ENCODE measurements at regions not wholly inside any gene's neighbourhood (a gene's known extent, or its start where the extent isn't known, plus 50 kb on each side); places are given as distances from the start of the nearest gene placed in this dataset.

DNA sequence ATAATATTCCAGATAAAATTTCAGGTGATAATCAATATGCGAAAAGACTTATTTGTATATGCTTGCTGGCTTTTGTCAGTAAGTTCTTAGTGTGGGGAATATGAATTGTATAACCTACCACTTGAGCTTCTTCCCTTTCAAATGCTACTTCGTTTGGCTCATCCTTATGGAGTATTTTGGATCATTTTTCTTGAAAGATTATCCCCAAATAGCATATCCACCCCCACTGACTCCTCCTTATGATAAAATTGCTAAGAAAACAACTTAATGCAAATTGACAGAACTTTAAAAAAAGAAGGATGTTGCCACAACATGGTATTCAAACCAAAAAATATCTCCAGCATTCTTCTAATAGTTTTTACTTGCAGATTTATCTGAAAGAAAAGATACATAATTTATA, 393.3 kb downstream of the PPP3CA start:
- peaks cover 7% of the 10 kb centered on the region for H3K4me1 Mint-ChIP-seq
- no peak for ATAC-seq
- ChIA-PET POLR2A (no interaction called here), CTCF (no interaction called here)
- H3K27ac Mint-ChIP-seq = no peak overlapping the region
- no peak overlapping the region for H3K4me3 Mint-ChIP-seq
- TF ChIP-seq ZNF263 (CRISPR knock-in tag; IDR thresholded peaks at IDR 0.05; ENCODE audit: low read depth) = no peak
- TF ChIP-seq, protein P1, sequence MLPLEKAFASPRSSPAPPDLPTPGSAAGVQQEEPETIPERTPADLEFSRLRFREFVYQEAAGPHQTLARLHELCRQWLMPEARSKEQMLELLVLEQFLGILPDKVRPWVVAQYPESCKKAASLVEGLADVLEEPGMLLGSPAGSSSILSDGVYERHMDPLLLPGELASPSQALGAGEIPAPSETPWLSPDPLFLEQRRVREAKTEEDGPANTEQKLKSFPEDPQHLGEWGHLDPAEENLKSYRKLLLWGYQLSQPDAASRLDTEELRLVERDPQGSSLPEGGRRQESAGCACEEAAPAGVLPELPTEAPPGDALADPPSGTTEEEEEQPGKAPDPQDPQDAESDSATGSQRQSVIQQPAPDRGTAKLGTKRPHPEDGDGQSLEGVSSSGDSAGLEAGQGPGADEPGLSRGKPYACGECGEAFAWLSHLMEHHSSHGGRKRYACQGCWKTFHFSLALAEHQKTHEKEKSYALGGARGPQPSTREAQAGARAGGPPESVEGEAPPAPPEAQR (CRISPR knock-in tag; IDR thresholded peaks at IDR 0.05) = no peak
- no peak for TF ChIP-seq ETV6 (CRISPR knock-in tag; IDR thresholded peaks at IDR 0.05)
- TF ChIP-seq ESRRA (CRISPR knock-in tag; IDR thresholded peaks at IDR 0.05; ENCODE audit: borderline replicate concordance) = no peak
- TF ChIP-seq, protein P2, sequence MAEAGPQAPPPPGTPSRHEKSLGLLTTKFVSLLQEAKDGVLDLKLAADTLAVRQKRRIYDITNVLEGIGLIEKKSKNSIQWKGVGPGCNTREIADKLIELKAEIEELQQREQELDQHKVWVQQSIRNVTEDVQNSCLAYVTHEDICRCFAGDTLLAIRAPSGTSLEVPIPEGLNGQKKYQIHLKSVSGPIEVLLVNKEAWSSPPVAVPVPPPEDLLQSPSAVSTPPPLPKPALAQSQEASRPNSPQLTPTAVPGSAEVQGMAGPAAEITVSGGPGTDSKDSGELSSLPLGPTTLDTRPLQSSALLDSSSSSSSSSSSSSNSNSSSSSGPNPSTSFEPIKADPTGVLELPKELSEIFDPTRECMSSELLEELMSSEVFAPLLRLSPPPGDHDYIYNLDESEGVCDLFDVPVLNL (CRISPR knock-in tag; IDR thresholded peaks at IDR 0.05; ENCODE audit: borderline replicate concordance, low read depth) = no peak
- TF ChIP-seq, protein P3, sequence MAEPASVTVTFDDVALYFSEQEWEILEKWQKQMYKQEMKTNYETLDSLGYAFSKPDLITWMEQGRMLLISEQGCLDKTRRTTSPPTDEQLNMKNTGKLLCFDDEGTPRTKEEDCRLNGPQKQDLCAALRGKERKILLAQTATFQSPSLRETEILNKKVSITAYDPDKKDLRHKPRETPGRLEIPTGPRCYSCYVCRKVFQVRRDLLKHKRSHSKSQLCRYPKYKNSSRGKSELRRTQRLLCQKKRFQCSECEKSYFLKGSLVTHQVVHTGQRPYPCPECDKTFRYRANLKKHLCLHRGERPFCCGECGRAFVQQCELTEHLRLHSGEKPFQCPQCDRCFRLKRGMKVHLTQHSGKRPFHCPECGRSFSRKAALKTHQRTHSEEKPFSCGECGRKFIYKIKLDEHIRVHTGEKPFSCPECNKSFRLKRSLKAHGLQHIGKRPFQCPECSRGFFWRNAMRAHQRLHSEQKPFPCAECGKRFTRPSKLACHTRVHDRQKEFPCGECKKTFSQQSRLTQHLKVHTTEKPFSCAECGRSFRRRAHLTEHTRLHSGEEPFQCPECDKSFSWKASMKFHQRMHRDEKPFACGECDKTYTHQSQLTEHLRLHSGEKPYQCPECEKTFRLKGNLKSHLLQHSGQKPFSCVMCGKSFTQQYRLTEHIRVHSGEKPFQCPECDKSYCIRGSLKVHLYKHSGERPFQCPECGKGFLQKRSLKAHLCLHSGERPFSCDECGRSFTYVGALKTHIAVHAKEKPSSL (CRISPR knock-in tag; conservative IDR thresholded peaks at IDR 0.05) = no peak
- TF ChIP-seq ATF1 (CRISPR knock-in tag; IDR thresholded peaks at IDR 0.05) = no peak
- TF ChIP-seq, protein P4, sequence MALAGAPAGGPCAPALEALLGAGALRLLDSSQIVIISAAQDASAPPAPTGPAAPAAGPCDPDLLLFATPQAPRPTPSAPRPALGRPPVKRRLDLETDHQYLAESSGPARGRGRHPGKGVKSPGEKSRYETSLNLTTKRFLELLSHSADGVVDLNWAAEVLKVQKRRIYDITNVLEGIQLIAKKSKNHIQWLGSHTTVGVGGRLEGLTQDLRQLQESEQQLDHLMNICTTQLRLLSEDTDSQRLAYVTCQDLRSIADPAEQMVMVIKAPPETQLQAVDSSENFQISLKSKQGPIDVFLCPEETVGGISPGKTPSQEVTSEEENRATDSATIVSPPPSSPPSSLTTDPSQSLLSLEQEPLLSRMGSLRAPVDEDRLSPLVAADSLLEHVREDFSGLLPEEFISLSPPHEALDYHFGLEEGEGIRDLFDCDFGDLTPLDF (CRISPR knock-in tag; IDR thresholded peaks at IDR 0.05) = no peak
- TF ChIP-seq, protein P5, sequence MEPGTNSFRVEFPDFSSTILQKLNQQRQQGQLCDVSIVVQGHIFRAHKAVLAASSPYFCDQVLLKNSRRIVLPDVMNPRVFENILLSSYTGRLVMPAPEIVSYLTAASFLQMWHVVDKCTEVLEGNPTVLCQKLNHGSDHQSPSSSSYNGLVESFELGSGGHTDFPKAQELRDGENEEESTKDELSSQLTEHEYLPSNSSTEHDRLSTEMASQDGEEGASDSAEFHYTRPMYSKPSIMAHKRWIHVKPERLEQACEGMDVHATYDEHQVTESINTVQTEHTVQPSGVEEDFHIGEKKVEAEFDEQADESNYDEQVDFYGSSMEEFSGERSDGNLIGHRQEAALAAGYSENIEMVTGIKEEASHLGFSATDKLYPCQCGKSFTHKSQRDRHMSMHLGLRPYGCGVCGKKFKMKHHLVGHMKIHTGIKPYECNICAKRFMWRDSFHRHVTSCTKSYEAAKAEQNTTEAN (CRISPR knock-in tag; IDR thresholded peaks at IDR 0.05) = no peak
- TF ChIP-seq, protein P6, sequence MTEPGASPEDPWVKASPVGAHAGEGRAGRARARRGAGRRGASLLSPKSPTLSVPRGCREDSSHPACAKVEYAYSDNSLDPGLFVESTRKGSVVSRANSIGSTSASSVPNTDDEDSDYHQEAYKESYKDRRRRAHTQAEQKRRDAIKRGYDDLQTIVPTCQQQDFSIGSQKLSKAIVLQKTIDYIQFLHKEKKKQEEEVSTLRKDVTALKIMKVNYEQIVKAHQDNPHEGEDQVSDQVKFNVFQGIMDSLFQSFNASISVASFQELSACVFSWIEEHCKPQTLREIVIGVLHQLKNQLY (CRISPR knock-in tag; IDR thresholded peaks at IDR 0.05) = no peak
- TF ChIP-seq, protein P7, sequence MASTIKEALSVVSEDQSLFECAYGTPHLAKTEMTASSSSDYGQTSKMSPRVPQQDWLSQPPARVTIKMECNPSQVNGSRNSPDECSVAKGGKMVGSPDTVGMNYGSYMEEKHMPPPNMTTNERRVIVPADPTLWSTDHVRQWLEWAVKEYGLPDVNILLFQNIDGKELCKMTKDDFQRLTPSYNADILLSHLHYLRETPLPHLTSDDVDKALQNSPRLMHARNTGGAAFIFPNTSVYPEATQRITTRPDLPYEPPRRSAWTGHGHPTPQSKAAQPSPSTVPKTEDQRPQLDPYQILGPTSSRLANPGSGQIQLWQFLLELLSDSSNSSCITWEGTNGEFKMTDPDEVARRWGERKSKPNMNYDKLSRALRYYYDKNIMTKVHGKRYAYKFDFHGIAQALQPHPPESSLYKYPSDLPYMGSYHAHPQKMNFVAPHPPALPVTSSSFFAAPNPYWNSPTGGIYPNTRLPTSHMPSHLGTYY (CRISPR knock-in tag; IDR thresholded peaks at IDR 0.05) = no peak
- TF ChIP-seq, protein P8, sequence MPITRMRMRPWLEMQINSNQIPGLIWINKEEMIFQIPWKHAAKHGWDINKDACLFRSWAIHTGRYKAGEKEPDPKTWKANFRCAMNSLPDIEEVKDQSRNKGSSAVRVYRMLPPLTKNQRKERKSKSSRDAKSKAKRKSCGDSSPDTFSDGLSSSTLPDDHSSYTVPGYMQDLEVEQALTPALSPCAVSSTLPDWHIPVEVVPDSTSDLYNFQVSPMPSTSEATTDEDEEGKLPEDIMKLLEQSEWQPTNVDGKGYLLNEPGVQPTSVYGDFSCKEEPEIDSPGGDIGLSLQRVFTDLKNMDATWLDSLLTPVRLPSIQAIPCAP (CRISPR knock-in tag; IDR thresholded peaks at IDR 0.05) = no peak
- no peak for TF ChIP-seq TEAD1 (CRISPR knock-in tag; IDR thresholded peaks at IDR 0.05)
- no peak for TF ChIP-seq KAT7 (CRISPR knock-in tag; IDR thresholded peaks at IDR 0.05; ENCODE audit: borderline replicate concordance)
- TF ChIP-seq NR2C2 (CRISPR knock-in tag; IDR thresholded peaks at IDR 0.05) = no peak
- TF ChIP-seq NR1H2 (CRISPR knock-in tag; IDR thresholded peaks at IDR 0.05) = no peak
- no peak for DNase-seq (ENCODE audit: low spot score)
- no peaks in the 10 kb centered on the region for H3K27me3 Mint-ChIP-seq (ENCODE audit: low read depth)
- no peaks in the 10 kb centered on the region for H3K36me3 Mint-ChIP-seq
- no peaks in the 10 kb centered on the region for H3K9me3 Mint-ChIP-seq
